HepG2 (cell line): ENCODE measurements at regions not wholly inside any gene's neighbourhood (a gene's known extent, or its start where the extent isn't known, plus 50 kb on each side); places are given as distances from the start of the nearest gene placed in this dataset.

Experiments
- ATAC-seq: fragments of 200-7000 bp; cut with Tn5 transposase; 3 replicates; pipeline ENCODE4 v1.9.1; 2020; ENCODE audit warnings: mild to moderate bottlenecking, moderate library complexity
- BruUV-seq: library from RNA; stranded (reverse); fragments of 400-500 nt; replicated peaks from 2 replicates; lab custom pipeline; 2021; lab: Mats Ljungman, UMichigan
- CTCF ChIA-PET: fragments of 300-600 bp; formaldehyde crosslinking; extraction: SDS; loops from one replicate; lab custom pipeline; 2021; ENCODE audit warnings: low total read pairs, inconsistent platforms, low intra/inter-chr PET ratio; lab: Yijun Ruan, JAX
- POLR2A ChIA-PET: fragments of 350-600 bp; sonication (Branson Sonifier 250); formaldehyde crosslinking; loops from one replicate; lab custom pipeline; 2020; ENCODE audit warnings: antibody characterized with exemption, inconsistent platforms; lab: Yijun Ruan, JAX
- DNase-seq: peaks from one replicate; pipeline ENCODE4 v3.0.0-alpha.2; 2015; ENCODE audit warnings: low spot score
- FAIRE-seq: peaks from 3 replicates; lab custom pipeline; 2011; peaks lifted over from hg19 to GRCh38; lab: Jason Lieb, UNC
- H2AFZ ChIP-seq: one replicate; pipeline ENCODE4 v1.6.1; 2011; ENCODE audit warnings: low read length, inconsistent platforms
- H3K27ac ChIP-seq: fragments of 300-600 bp; 3 replicates; pipeline ENCODE4 v1.8.0; 2011; ENCODE audit warnings: mixed run types, mild to moderate bottlenecking, mixed read lengths, low read length, inconsistent platforms; ENCODE audit not compliant: insufficient read depth; ENCODE audit errors: extremely low read length
- H3K27me3 ChIP-seq, 2 experiments: fragments of 200-600 bp in 1 of 2; 2 replicates in 1 of 2; 3 replicates in 1 of 2; pipeline versions ENCODE4 v1.6.0 to v1.8.0; 2011; ENCODE audit warnings: low read length in 2 of 2, mild to moderate bottlenecking in 2 of 2, moderate library complexity in 2 of 2, inconsistent platforms in 1 of 2; ENCODE audit not compliant: insufficient read depth in 2 of 2, control insufficient read depth in 1 of 2
- H3K36me3 ChIP-seq, 2 experiments: fragments of 200-600 bp in 1 of 2; replicated peaks in 1 of 2; 2 replicates in 1 of 2; 3 replicates in 1 of 2; pipeline versions ENCODE4 v1.5.1 to v1.8.0; 2011; ENCODE audit warnings: low read length in 2 of 2, inconsistent platforms in 1 of 2; ENCODE audit not compliant: insufficient read depth in 2 of 2, control insufficient read depth in 1 of 2
- H3K4me1 ChIP-seq: 2 replicates; pipeline ENCODE4 v1.5.1; 2012; ENCODE audit warnings: low read length, inconsistent platforms; ENCODE audit not compliant: insufficient read depth
- H3K4me2 ChIP-seq: 2 replicates; pipeline ENCODE4 v1.6.0; 2011; ENCODE audit warnings: low read depth, low read length, inconsistent platforms
- H3K4me3 ChIP-seq, 3 experiments: fragments of 200-600 bp in 1 of 3; sonication (generic), shearing (Covaris generic) in 1 of 3; replicated peaks in 1 of 3; 2 replicates each; pipeline ENCODE4 v1.5.1; 2011 to 2016; ENCODE audit warnings: low read length in 3 of 3, inconsistent platforms in 2 of 3, low read depth in 2 of 3, mild to moderate bottlenecking in 2 of 3, control low read depth in 1 of 3, mixed read lengths in 1 of 3; ENCODE audit not compliant: insufficient read depth in 1 of 3
- H3K79me2 ChIP-seq: one replicate; pipeline ENCODE4 v1.6.1; 2011; ENCODE audit warnings: low read length, inconsistent platforms; ENCODE audit not compliant: insufficient read depth
- H3K9ac ChIP-seq: 2 replicates; pipeline ENCODE4 v1.6.0; 2011; ENCODE audit warnings: mild to moderate bottlenecking, low read depth, low read length, inconsistent platforms; ENCODE audit not compliant: insufficient read depth
- H3K9me3 ChIP-seq: 2 replicates; pipeline ENCODE4 v1.5.1; 2012; ENCODE audit warnings: mild to moderate bottlenecking, low read length
- H4K20me1 ChIP-seq: 2 replicates; pipeline ENCODE4 v1.6.0; 2011; ENCODE audit warnings: inconsistent platforms, mild to moderate bottlenecking, low read length, moderate library complexity; ENCODE audit not compliant: insufficient read depth
- CBFB ChIP-seq: sonication (generic); formaldehyde crosslinking; IDR thresholded peaks from 2 replicates; pipeline ENCODE4 v1.4.0; 2020; ENCODE audit warnings: missing genetic modification reagents
- CCDC6 ChIP-seq: sonication (generic); formaldehyde crosslinking; IDR thresholded peaks from 2 replicates; pipeline ENCODE4 v1.8.1; 2022; ENCODE audit warnings: mild to moderate bottlenecking, missing genetic modification reagents, moderate library complexity
- HNF4A ChIP-seq: sonication (generic); formaldehyde crosslinking; IDR thresholded peaks from 2 replicates; pipeline ENCODE4 v1.4.0; 2020; ENCODE audit warnings: missing genetic modification reagents
- HOXA7 ChIP-seq: sonication (generic); formaldehyde crosslinking; IDR thresholded peaks from 2 replicates; pipeline ENCODE4 v1.8.1; 2022; ENCODE audit warnings: mild to moderate bottlenecking, missing genetic modification reagents, moderate library complexity
- MED13 ChIP-seq: sonication (generic); formaldehyde crosslinking; IDR thresholded peaks from 2 replicates; pipeline ENCODE4 v1.5.0; 2020; ENCODE audit warnings: missing genetic modification reagents
- MEIS2 ChIP-seq: sonication (generic); formaldehyde crosslinking; IDR thresholded peaks from 2 replicates; pipeline ENCODE4 v1.9.0; 2021; ENCODE audit warnings: mild to moderate bottlenecking, missing genetic modification reagents
- MXD1 ChIP-seq: sonication (generic); formaldehyde crosslinking; IDR thresholded peaks from 2 replicates; pipeline ENCODE4 v1.4.0; 2020; ENCODE audit warnings: mild to moderate bottlenecking, missing genetic modification reagents
- SRF ChIP-seq: IDR thresholded peaks from 2 replicates; pipeline ENCODE4 v1.6.1; 2011; ENCODE audit warnings: mild to moderate bottlenecking, low read depth, low read length, moderate library complexity
- THRA ChIP-seq: sonication (generic); formaldehyde crosslinking; IDR thresholded peaks from 2 replicates; pipeline ENCODE4 v1.4.0; 2020; ENCODE audit warnings: missing genetic modification reagents, borderline replicate concordance
- TOE1 ChIP-seq: sonication (generic); formaldehyde crosslinking; IDR thresholded peaks from 2 replicates; pipeline ENCODE4 v1.4.0; 2020; ENCODE audit warnings: mild to moderate bottlenecking, missing genetic modification reagents
- ZFP36 ChIP-seq: fragments of 150-350 bp; IDR thresholded peaks from 2 replicates; pipeline ENCODE4 v1.6.1; 2018; ENCODE audit warnings: borderline replicate concordance, low read length, low read depth; ENCODE audit not compliant: partially characterized antibody
- ZFP36L1 ChIP-seq: sonication (generic); formaldehyde crosslinking; IDR thresholded peaks from 2 replicates; pipeline ENCODE4 v1.8.0; 2022; ENCODE audit warnings: mild to moderate bottlenecking, missing genetic modification reagents, moderate library complexity
- ZFP91 ChIP-seq: sonication (generic); formaldehyde crosslinking; IDR thresholded peaks from 2 replicates; pipeline ENCODE4 v1.9.0; 2022; ENCODE audit warnings: missing genetic modification reagents, mild to moderate bottlenecking, borderline replicate concordance
- ZMYM2 ChIP-seq: sonication (generic); formaldehyde crosslinking; IDR thresholded peaks from 2 replicates; pipeline ENCODE4 v1.8.0; 2022; ENCODE audit warnings: mild to moderate bottlenecking, missing genetic modification reagents
- ZNF10 ChIP-seq: sonication (generic); formaldehyde crosslinking; IDR thresholded peaks from 2 replicates; pipeline ENCODE4 v1.4.0; 2020; ENCODE audit warnings: mild to moderate bottlenecking, low read depth, missing genetic modification reagents, borderline replicate concordance
- ZNF33B ChIP-seq: sonication (generic); formaldehyde crosslinking; IDR thresholded peaks from 2 replicates; pipeline ENCODE4 v1.5.1; 2020; ENCODE audit warnings: mild to moderate bottlenecking, missing genetic modification reagents
- ZNF839 ChIP-seq: sonication (generic); formaldehyde crosslinking; IDR thresholded peaks from 2 replicates; pipeline ENCODE4 v1.4.0; 2020; ENCODE audit warnings: missing genetic modification reagents, mild to moderate bottlenecking, borderline replicate concordance
- ZNF878 ChIP-seq: sonication (generic); formaldehyde crosslinking; IDR thresholded peaks from 2 replicates; pipeline ENCODE4 v1.8.1; 2023; ENCODE audit warnings: mild to moderate bottlenecking, missing genetic modification reagents, moderate library complexity
- ZNF879 ChIP-seq: sonication (generic); formaldehyde crosslinking; IDR thresholded peaks from 2 replicates; pipeline ENCODE4 v1.8.1; 2023; ENCODE audit warnings: missing genetic modification reagents
- whole genome bisulfite sequencing: methylation state at CpG from one replicate; pipeline ENCODE4 v1.1.6; 2017; ENCODE audit warnings: low lambda C conversion rate; 5-methylcytosine and 5-hydroxymethylcytosine counted together
- in situ Hi-C: cut with HindIII; loops from 2 replicates; pipeline ENCODE4 v1.10.0; 2017; ENCODE audit warnings: low pct_unique_long_range_greater_than_20kb; ENCODE audit not compliant: extremely low pct_ligation_motif_present
- intact Hi-C: fragments of 100-400 bp; cut with micrococcal nuclease; formaldehyde crosslinking; loops from one replicate; pipeline ENCODE4 v1.10.0; 2022; ENCODE audit not compliant: unreplicated experiment

GRCh38 chr5:39513236-39513635, 88.5 kb upstream of the DAB2 start:
- Histone ChIP-seq H3K27me3 (peaks cover 0 to 3% of the 10 kb centered on the region in 2 experiments; a peak in 1 of 5 replicates), H4K20me1 (no peaks in the 10 kb centered on the region), H3K4me2 (no peak overlapping the region), H3K9ac (no peak overlapping the region), H2AFZ (no peak overlapping the region), H3K4me3 (no peak overlapping the region), H3K36me3 (no peaks in the 10 kb centered on the region), H3K27ac (no peak overlapping the region), H3K4me1 (no peaks in the 10 kb centered on the region), H3K79me2 (no peaks in the 10 kb centered on the region), H3K9me3 (no peaks in the 10 kb centered on the region)
- 9% methylated on average over 1 of the region's 1 CpG for WGBS
- intact Hi-C loops (no loop called here), in situ Hi-C loops (no loop called here)
- DNase-seq (peak; percentile 12), FAIRE-seq (no peak), ATAC-seq (no peak)
- ChIA-PET CTCF (no interaction called here), POLR2A (no interaction called here)
- no TSS peak for BruUV-seq
- TF ChIP-seq CCDC6 (CRISPR knock-in tag): no peak
- no peak for TF ChIP-seq MEIS2 (CRISPR knock-in tag)
- TF ChIP-seq ZFP36: no peak
- TF ChIP-seq SRF: no peak
- TF ChIP-seq CBFB (CRISPR knock-in tag): no peak
- no peak for TF ChIP-seq MXD1
- TF ChIP-seq THRA (CRISPR knock-in tag): no peak
- TF ChIP-seq ZNF839 (CRISPR knock-in tag): no peak
- no peak for TF ChIP-seq ZNF878
- no peak for TF ChIP-seq ZFP36L1 (CRISPR knock-in tag)
- TF ChIP-seq MED13: no peak
- TF ChIP-seq ZNF879 (CRISPR knock-in tag): no peak
- no peak for TF ChIP-seq ZMYM2 (CRISPR knock-in tag)
- TF ChIP-seq HNF4A (CRISPR knock-in tag): no peak
- no peak for TF ChIP-seq ZNF33B (CRISPR knock-in tag)
- no peak for TF ChIP-seq HOXA7 (CRISPR knock-in tag)
- TF ChIP-seq ZNF10 (CRISPR knock-in tag): no peak
- no peak for TF ChIP-seq ZFP91 (CRISPR knock-in tag)
- TF ChIP-seq TOE1: no peak
